Keratinocyte (primary cell): ENCODE measurements at regions not wholly inside any gene's neighbourhood (a gene's known extent, or its start where the extent isn't known, plus 50 kb on each side); places are given as distances from the start of the nearest gene placed in this dataset.

Experiments used
- EZH2 ChIP-seq: IDR thresholded peaks from one replicate; pipeline ENCODE4 v1.6.1; 2012; ENCODE audit warnings: inconsistent platforms, mild to moderate bottlenecking, low read length, moderate library complexity
- TF ChIP-seq, protein P1 (sequence below), 3 experiments: IDR thresholded peaks in 1 of 3; conservative IDR thresholded peaks in 1 of 3; optimal IDR thresholded peaks in 1 of 3; 2 replicates in 2 of 3; 3 replicates in 1 of 3; pipeline versions ENCODE3 to v1.5.1; 2011; ENCODE audit warnings: low read length in 3 of 3, mild to moderate bottlenecking in 3 of 3, moderate library complexity in 2 of 3, control low read depth in 1 of 3, inconsistent platforms in 1 of 3; ENCODE audit not compliant: insufficient read depth in 2 of 3; ENCODE audit errors: extremely low read depth in 1 of 3

DNA sequence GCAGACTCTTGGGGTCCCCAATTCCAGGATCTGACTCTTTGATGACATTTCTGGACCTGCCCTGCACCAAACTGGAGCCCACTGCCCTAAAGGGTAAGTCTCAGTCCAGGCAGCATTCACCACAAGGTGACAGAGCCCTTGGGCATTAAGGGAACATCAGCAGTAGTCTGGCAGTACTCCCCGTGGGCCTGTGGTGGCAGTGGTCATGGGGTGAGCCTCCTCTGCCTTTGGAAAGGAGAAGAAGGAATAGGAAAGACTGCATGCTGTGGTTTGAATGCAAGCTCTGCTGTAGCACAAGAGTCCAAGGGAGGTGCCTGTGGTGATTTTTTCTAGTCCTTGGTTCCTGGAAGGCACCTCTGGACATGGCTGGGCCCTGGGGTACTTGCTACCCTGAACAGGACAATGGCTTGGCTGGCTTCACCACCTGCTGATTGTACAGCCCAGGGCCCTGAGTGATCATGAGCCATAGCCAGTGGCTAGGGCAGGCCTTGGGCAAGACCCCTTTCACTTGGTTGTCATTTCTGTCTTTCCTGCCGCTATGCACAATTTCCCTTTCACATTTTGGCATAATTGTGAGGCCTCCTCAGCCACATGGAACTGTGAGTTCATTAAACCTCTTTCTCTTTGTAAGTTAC, 160.7 kb upstream of the GRIA4 start:
- TF ChIP-seq, protein P1, sequence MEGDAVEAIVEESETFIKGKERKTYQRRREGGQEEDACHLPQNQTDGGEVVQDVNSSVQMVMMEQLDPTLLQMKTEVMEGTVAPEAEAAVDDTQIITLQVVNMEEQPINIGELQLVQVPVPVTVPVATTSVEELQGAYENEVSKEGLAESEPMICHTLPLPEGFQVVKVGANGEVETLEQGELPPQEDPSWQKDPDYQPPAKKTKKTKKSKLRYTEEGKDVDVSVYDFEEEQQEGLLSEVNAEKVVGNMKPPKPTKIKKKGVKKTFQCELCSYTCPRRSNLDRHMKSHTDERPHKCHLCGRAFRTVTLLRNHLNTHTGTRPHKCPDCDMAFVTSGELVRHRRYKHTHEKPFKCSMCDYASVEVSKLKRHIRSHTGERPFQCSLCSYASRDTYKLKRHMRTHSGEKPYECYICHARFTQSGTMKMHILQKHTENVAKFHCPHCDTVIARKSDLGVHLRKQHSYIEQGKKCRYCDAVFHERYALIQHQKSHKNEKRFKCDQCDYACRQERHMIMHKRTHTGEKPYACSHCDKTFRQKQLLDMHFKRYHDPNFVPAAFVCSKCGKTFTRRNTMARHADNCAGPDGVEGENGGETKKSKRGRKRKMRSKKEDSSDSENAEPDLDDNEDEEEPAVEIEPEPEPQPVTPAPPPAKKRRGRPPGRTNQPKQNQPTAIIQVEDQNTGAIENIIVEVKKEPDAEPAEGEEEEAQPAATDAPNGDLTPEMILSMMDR (optimal IDR thresholded peaks at IDR 0.05 in 1 of 3, IDR thresholded peaks at IDR 0.05 in 1 of 3, conservative IDR thresholded peaks at IDR 0.05 in 1 of 3; ENCODE audit: extremely low read depth in 1 of 3, insufficient read depth in 2 of 3, low read length in 3 of 3) = no peak
- no peak for TF ChIP-seq EZH2
